ENCODE measurements at regions not wholly inside any gene's neighbourhood (a gene's known extent, or its start where the extent isn't known, plus 50 kb on each side); places are given as distances from the start of the nearest gene placed in this dataset.

DNA sequence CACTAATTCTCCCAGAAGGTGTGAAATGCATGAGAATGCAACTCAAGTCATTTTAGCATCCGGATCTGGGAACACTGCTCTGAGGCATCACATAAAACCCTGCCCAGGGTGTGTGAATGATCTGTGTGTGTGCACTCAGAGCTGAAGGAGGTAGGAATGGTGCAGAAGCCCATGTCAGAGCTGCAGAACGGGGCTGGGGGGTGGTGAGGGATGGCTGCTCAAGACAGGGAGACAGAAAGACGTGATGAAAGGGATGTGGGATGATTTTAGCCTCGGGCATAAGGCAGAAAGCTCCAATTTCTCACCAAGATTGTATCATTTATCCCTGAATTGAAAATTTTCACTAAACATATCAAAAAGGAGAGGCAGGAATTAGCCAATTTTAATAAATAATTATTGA is 369.1 kb downstream of the EIPR1 start:
- TF ChIP-seq CTCF (IDR thresholded peaks at IDR 0.05; ENCODE audit: poor library complexity) = no peak
- no peak for TF ChIP-seq EZH2phosphoT487 (IDR thresholded peaks at IDR 0.05; ENCODE audit: low read depth, severe bottlenecking, unreplicated experiment)
